ENCODE measurements at regions not wholly inside any gene's neighbourhood (a gene's known extent, or its start where the extent isn't known, plus 50 kb on each side); places are given as distances from the start of the nearest gene placed in this dataset.
A peak's percentile ranks its signal among the peaks of the same experiment; 100 is the strongest.

DNA sequence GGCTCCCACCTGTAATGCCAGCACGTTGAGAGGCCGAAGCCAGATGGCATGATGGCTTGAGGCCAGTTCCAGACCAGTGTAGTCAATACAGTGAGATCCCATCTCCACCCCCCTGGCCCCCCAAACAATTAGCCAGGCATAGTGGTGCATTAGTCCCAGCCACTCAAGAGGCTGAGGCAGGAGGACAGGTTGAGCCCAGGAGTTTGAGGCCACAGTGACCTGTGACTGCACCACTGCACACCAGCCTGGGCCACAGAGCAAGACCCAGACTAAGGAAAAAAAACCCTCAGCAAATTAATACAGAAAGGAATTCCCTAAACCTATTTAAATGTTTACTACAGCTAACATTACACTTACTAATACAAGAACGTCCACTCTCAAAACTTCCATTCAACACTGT, 424.6 kb downstream of the SHQ1 start:
- no peak for DNase-seq

GRCh38 chr3:72421786-72422185, 426.5 kb downstream of the SHQ1 start:
- no peak for DNase-seq

DNA sequence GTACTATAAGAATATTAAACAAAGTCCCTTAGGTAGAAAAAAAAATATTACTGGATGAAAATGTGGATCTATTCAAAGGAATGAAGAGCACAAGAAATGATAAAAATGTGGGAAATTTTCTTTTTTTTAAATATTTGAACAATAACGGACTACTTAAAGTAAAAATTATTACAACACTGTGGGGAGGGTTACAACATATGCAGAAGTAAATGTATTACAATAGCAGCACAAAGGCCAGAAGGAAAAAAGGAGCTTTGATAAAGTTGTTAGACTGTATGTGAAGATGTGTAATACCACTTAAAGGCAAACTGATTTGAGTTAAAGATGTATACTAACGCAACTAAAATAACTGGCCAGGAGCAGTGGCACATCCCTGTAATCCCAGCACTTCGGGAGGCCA, 427.1 kb downstream of the SHQ1 start:
- no peak for DNase-seq

- no peak for DNase-seq
These were observed 429.4 kb downstream of the SHQ1 start for GRCh38 chr3:72418856-72419255.

- no peak for DNase-seq
These were observed 430.0 kb downstream of the SHQ1 start for GRCh38 chr3:72418244-72418643.

DNA sequence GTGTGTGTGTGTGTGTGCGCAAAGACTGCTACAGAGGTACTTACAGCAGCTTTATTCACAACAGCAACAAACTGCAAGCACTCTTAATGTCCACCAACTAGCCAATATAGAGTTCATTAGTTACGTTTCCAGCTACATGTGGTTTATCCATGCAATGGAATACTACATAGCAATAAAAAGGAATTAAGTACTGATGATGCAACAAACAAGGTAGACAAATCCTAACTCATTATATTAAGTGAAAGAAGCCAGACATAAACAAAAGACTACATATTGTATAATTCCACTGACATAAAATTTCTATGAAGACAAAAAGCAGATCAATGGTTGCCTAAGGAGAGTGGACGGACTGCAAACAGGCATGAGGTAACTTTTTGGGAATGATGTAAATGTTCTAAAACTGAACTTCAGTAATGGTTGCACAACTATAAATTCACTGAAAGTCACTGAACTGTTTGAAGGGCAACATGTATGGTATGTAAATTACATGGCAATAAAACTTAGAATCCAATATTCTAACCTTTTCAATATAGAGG, 433.7 kb downstream of the SHQ1 start:
- DNase-seq: no peak

GRCh38 chr3:72413228-72413627, 435.0 kb downstream of the SHQ1 start:
- DNase-seq: peak in 1 of 2 donors; percentile 90

DNA sequence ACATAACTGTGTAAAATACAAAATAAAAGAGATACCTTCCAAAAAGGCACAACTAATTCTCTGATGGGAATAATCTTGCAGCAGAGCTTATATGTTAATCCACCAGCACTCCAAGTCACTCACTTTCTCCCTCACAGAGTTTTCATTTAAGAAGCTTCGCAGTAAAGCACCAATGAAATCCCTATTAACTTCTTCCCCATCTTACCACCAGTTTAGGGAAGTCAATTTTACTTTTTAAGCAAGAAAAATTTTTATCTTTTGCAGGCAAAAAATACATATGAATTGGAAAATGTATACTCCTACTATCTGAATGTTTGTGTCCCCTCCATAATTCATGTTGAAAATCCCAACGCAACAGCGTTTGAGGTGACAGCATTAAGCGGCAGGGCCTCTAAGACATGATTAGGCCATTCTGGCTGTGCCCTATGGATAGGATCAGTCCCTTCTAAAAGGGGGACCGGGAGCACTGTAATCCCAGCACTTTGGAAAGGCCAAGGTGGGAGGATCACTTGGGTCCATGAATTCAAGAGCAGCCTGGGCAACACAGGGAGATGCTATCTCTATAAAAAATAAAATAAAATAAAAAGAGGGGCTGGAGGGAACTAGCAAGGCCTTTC, 435.8 kb downstream of the SHQ1 start:
- no peak for DNase-seq

GRCh38 chr3:72411843-72412242, 436.4 kb downstream of the SHQ1 start:
- no peak for DNase-seq

DNA sequence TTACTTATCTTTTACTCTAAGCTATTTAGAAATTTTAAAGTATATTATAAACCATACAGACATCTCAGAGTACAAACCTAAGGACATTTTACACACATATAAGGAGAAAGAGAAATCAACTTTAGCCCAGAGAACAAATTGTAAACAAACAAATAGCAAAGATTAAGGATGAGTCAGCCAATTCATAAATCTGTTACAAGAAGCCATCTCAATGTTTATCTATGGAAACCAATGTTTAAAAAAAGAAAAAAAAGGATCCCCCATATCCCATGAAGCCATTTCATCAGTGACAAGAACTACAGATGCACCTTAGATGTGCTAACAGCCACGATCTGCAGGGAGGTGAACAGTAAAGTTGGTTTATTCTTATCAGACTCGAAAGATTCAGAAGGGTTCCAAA, 437.1 kb downstream of the SHQ1 start:
- no peak for DNase-seq

DNA sequence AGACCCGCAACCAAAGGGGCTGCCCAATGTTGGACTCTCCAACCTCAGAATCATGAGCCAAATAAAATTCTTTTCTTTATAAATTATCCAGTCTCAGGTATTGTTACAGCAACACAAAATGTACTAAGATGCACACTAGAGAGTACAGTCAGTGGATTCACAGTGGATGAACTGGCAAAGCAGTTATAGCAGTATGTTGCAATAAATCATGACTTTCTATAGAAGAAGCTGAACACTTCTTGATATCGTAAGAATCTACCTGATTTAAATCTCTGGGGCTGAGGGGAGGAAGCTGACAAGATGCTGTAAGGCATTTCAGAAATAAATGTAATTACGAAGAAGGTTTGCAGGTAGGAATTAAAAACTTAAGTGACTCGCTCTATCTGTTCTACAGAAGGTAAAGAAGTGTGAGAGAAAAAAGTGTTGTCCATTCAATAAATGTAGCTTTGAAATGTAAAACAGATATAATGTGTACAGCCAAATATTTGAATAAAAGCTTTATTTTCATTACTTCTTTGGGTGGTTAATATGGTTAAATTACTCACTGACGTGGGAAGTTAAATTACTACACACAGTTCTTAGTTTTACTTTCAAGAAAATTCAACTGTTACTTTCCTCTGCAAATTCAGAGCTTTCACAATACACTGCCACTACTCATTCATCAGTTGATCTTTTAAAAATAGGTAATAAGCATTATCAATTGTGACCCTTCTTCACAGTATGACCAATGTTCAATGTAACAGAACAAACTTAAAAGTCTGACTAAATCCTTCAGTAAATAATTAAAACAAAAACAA, 439.1 kb downstream of the SHQ1 start:
- no peak for DNase-seq

DNA sequence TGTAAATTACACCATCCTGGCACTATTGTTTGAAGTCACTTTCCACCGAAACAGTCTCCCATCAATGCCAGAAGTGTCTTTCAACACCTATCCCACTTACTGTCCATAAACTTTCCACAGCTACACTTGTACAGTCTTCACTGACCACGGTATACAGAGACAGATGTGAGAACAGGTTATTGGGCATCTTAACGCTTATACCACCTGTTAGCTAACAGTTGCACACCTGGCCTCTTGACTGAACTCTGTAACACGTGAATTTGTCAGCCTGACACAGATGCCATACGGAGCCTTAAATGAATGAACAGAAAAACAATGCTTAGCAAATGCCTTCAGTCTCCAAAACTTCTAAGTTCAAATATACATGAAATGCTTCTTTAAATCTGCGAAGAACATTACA, 440.5 kb downstream of the SHQ1 start:
- DNase-seq: no peak

GRCh38 chr3:72405943-72406566, 442.2 kb downstream of the SHQ1 start:
- DNase-seq: peak in 1 of 2 donors; percentile 40

GRCh38 chr3:72401005-72401545, 447.2 kb downstream of the SHQ1 start:
- DNase-seq: no peak

DNA sequence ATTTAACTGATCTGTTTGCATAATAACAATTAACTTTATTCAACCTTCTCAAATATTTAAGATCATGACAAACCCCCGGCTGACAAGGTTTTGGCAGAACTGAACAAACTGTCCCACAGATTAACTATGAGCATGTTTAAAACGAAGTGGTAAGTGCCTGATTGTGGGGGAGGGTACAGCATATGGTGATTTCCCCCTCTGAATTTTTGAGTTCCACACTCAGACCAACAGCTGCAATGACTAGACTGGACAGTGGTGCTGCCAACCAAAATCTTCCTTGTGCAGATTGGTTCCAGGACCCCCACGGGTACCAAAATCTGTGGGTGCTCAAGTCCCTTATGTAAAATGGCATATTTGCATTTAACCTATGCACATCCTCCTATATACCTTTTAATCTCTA, 449.5 kb downstream of the SHQ1 start:
- no peak for DNase-seq

DNA sequence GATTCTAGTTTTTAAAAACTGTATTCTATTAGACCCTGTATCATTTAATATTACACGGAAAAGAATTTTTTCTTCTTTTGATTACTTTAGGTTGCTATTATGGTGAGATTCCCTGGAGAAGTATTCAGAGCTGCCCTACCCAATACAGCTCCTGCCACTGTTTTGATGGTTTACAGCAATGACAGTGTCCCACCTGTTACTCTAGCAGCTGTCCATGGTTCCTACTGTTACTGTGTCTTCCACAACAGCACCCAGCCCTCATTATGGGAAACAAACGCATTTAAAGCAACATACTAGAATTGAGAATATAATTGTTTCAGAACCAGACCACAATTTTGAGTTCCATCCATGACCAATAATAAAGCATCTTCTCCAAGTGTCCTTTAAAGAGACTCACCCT, 450.7 kb downstream of the SHQ1 start:
- DNase-seq: no peak

GRCh38 chr3:72396899-72397298, 451.3 kb downstream of the SHQ1 start:
- no peak for DNase-seq

GRCh38 chr3:72395776-72396311, 452.4 kb downstream of the SHQ1 start:
- no peak for DNase-seq

DNA sequence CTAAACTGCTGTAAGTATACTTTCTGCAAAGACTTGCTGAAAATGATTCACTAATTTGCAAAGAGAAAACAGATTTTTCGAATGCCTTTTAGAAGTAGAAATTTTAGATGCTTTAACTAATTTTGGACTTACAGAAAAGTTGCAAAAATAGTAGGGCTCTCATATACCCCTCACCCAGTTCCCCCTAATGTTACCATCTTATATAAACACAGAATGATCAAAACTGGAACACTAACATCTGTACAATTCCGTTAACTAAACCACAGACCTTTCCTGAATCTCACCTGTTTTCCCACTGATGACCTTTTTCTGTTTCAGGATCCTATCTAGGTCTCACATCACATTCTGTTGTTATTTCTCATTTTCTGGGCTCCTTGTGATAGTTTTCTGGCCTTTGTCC, 454.8 kb downstream of the SHQ1 start:
- no peak for DNase-seq

DNA sequence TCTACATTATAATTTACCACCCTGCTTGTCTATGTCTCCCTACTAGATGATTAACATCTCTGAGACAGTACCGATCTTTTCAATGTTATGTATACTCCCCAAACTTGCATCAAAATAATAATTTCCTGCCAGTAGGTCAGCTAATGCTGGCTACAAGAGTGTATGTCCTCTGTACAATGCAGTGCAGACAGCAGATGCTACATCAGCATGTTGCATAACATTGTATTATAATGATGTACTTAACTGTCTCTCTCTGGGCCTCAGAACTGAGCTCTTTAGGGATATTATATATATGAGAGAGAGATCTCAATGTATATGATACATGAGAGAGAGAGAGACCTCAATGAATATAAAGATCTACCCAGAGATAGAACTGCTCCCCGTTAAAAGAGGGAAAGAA, 456.6 kb downstream of the SHQ1 start:
- DNase-seq: no peak

DNA sequence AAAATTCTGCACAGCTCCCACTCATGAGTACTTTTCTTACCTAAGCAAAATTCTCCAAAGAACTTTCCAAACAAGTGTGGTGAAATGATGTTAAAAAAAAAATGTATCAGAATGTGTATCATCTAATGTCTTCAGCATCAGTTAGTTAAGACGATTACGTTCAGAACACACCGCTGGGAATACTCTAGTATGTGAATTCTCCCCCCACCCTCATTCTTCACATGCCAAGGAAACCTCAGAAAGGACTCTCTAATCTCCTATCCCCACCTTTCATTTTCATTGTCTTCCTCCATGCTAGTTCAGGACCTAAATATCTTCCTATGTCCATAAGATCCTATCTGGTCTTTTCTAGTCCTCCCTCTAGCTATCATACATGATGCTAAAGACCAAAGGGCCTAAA, 457.4 kb downstream of the SHQ1 start:
- no peak for DNase-seq

DNA sequence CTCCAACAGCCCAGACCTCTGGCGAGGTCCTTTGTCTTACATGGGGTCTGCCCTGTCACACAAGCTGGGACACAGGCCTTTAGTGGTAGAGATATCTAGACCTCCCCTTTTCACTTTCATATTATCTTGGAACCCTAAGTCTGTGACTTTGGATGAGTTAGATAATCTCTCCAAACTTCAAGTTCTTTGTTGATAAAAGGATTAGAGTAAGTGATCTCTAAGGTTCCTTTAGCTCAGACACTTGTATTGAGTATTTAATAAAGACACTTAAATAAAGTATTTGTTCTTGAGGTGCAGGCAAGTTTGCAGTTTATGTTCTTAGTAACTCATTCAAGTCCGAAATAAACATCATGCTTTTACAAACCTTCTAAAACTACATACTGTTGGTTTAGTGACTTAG, 459.6 kb downstream of the SHQ1 start:
- DNase-seq: no peak

DNA sequence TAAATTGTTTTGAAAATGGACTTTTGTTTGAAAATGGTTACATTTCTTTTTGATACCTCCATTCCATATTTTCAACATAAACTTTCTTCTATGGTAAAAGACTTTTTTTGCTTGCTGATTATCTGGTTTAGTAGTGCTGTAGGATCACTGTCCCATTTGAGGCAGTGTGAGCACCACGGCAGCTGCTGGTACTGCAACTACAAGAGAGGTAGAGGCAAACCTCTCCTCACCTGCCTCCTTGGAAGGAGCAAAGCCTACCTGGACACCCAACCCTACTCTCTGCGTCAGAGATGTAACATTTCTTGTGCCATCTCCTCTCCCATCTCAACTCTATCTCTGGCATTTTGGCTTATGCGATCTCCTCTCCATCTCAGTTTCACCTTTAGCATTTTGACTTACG, 460.1 kb downstream of the SHQ1 start:
- no peak for DNase-seq
